ENCODE measurements at regions not wholly inside any gene's neighbourhood (a gene's known extent, or its start where the extent isn't known, plus 50 kb on each side); places are given as distances from the start of the nearest gene placed in this dataset.

- H2BK5ac ChIP-seq (ENCODE audit: low read length), result no peak overlapping the region
- H3K79me2 ChIP-seq (ENCODE audit: control insufficient read depth, insufficient read depth, low read length), result no peaks in the 10 kb centered on the region
- H2BK15ac ChIP-seq (replicated peaks; ENCODE audit: low read depth), result no peak overlapping the region
- H3K23ac ChIP-seq (ENCODE audit: low read length), result no peak overlapping the region
- H3K27me3 ChIP-seq (ENCODE audit: insufficient read depth, low read length, poor library complexity), result no peaks in the 10 kb centered on the region
- peaks cover 3% of the 10 kb centered on the region for H3K4me1 ChIP-seq (ENCODE audit: control insufficient read depth, low read depth, low read length)
- H3K36me3 ChIP-seq (ENCODE audit: control insufficient read depth, insufficient read depth, low read length), result no peaks in the 10 kb centered on the region
- H3K9ac ChIP-seq (ENCODE audit: low read length), result no peak overlapping the region
- DNase-seq, result no peak
- H2BK120ac ChIP-seq (ENCODE audit: low read depth, low read length), result no peak overlapping the region
- H3K56ac ChIP-seq (ENCODE audit: low read length), result no peak overlapping the region
- H3K4me2 ChIP-seq (ENCODE audit: low read length), result no peak overlapping the region
- H3K4ac ChIP-seq (ENCODE audit: low read depth, low read length), result no peak overlapping the region
- H3K27ac ChIP-seq (ENCODE audit: low read depth, low read length), result no peak overlapping the region
- no peaks in the 10 kb centered on the region for H3K79me1 ChIP-seq (ENCODE audit: low read length)
- no peak overlapping the region for H3K4me3 ChIP-seq (ENCODE audit: low read length)
- no peak overlapping the region for H4K5ac ChIP-seq (ENCODE audit: low read length)
- no peak overlapping the region for H2AK5ac ChIP-seq (ENCODE audit: low read length)
- no peak overlapping the region for H4K8ac ChIP-seq (ENCODE audit: low read depth, low read length)
- no CpG with 5 or more reads among the region's 1 CpG for WGBS (ENCODE audit: extremely low coverage, insufficient coverage, low lambda C conversion rate)
- no peak overlapping the region for H3K18ac ChIP-seq (ENCODE audit: low read length)
Measured at GRCh38 chr5:142447887-142448286, 123.1 kb upstream of the SPRY4 start.

DNA sequence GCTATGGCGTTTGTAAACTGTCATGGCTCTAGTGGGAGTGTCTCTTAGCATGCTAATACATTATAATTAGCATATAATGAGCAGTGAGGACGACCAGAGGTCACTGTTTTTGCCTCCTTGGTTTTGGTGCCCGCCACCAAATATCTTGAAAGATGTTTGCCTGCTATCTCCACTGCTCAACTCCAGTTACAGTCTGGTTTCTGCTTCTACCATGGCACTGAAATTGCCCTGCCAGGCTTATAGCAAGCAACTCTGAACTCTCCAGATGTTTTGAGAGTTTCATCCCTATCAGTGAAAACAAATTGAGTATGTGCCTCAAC is 122.1 kb upstream of the SPRY4 start:
- H2BK15ac ChIP-seq (replicated peaks; ENCODE audit: low read depth), result no peak overlapping the region
- H3K4me3 ChIP-seq (ENCODE audit: low read length), result no peak overlapping the region
- no peak overlapping the region for H3K9ac ChIP-seq (ENCODE audit: low read length)
- no peaks in the 10 kb centered on the region for H3K79me2 ChIP-seq (ENCODE audit: control insufficient read depth, insufficient read depth, low read length)
- H3K56ac ChIP-seq (ENCODE audit: low read length), result no peak overlapping the region
- H3K27me3 ChIP-seq (ENCODE audit: insufficient read depth, low read length, poor library complexity), result no peaks in the 10 kb centered on the region
- H4K8ac ChIP-seq (ENCODE audit: low read depth, low read length), result no peak overlapping the region
- H3K23ac ChIP-seq (ENCODE audit: low read length), result no peak overlapping the region
- H3K36me3 ChIP-seq (ENCODE audit: control insufficient read depth, insufficient read depth, low read length), result no peaks in the 10 kb centered on the region
- H3K27ac ChIP-seq (ENCODE audit: low read depth, low read length), result no peak overlapping the region
- no peak overlapping the region for H3K4me2 ChIP-seq (ENCODE audit: low read length)
- H3K4me1 ChIP-seq (ENCODE audit: control insufficient read depth, low read depth, low read length), result peaks cover 3% of the 10 kb centered on the region
- no peak overlapping the region for H3K4ac ChIP-seq (ENCODE audit: low read depth, low read length)
- no peaks in the 10 kb centered on the region for H3K79me1 ChIP-seq (ENCODE audit: low read length)
- peak overlapping the region; percentile 23 for H2BK120ac ChIP-seq (ENCODE audit: low read depth, low read length)
- no peak overlapping the region for H2BK5ac ChIP-seq (ENCODE audit: low read length)
- H3K18ac ChIP-seq (ENCODE audit: low read length), result no peak overlapping the region
- no peak overlapping the region for H4K5ac ChIP-seq (ENCODE audit: low read length)
- peak; percentile 78 for DNase-seq
- WGBS (ENCODE audit: extremely low coverage, insufficient coverage, low lambda C conversion rate), result no CpG with 5 or more reads among the region's 3 CpGs
- no peak overlapping the region for H2AK5ac ChIP-seq (ENCODE audit: low read length)

DNA sequence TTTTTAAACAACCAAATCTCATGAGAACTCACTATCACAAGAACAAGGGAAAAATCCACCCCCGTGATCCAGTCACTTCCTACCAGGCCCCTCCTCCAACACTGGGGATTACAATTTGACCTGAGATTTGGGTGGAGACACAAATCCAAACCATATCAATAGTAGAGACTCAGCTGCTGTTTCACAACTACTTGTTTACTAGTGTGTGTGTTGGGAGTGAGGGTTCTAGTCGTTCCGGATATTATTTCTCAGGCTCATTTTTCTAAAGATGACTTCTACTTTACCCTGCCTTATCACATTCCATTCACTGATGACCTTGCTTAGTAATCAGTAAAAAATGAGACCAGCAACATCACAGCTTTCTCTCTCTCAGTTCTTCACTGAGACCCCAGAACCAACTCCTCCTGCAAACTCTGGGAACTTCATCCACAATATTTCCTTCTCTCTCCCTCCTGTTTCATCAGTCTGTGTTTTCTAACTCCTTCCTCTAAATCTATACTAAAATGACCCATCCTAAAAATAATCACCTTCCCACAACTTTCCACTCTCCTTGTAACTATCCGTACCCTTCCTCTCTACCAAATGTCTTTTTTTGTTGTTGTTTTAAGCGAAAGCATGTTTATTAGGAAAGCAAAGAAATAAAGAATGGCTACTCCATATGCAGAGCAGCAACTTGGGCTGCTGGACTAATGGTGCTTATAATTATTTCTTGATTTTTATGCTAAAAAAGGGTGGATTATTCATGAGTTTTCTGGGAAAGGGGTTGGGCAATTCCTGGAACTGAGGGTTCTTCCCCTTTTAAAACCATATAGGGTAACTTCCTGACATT is 121.5 kb upstream of the SPRY4 start:
- H3K36me3 ChIP-seq (ENCODE audit: control insufficient read depth, insufficient read depth, low read length), result no peaks in the 10 kb centered on the region
- no peak overlapping the region for H4K8ac ChIP-seq (ENCODE audit: low read depth, low read length)
- no peak overlapping the region for H3K18ac ChIP-seq (ENCODE audit: low read length)
- WGBS (ENCODE audit: extremely low coverage, insufficient coverage, low lambda C conversion rate), result 100% methylated on average over 1 of the region's 5 CpGs
- H3K4ac ChIP-seq (ENCODE audit: low read depth, low read length), result no peak overlapping the region
- no peak overlapping the region for H4K5ac ChIP-seq (ENCODE audit: low read length)
- H2BK5ac ChIP-seq (ENCODE audit: low read length), result no peak overlapping the region
- H3K4me2 ChIP-seq (ENCODE audit: low read length), result no peak overlapping the region
- peak; percentile 76 for DNase-seq
- no peaks in the 10 kb centered on the region for H3K79me2 ChIP-seq (ENCODE audit: control insufficient read depth, insufficient read depth, low read length)
- peak overlapping the region; percentile 38 for H3K56ac ChIP-seq (ENCODE audit: low read length)
- no peak overlapping the region for H3K23ac ChIP-seq (ENCODE audit: low read length)
- no peak overlapping the region for H3K4me3 ChIP-seq (ENCODE audit: low read length)
- H3K79me1 ChIP-seq (ENCODE audit: low read length), result no peaks in the 10 kb centered on the region
- no peak overlapping the region for H2AK5ac ChIP-seq (ENCODE audit: low read length)
- H3K4me1 ChIP-seq (ENCODE audit: control insufficient read depth, low read depth, low read length), result peaks cover 3% of the 10 kb centered on the region
- H3K27me3 ChIP-seq (ENCODE audit: insufficient read depth, low read length, poor library complexity), result no peaks in the 10 kb centered on the region
- H3K9ac ChIP-seq (ENCODE audit: low read length), result no peak overlapping the region
- H2BK120ac ChIP-seq (ENCODE audit: low read depth, low read length), result no peak overlapping the region
- no peak overlapping the region for H3K27ac ChIP-seq (ENCODE audit: low read depth, low read length)
- no peak overlapping the region for H2BK15ac ChIP-seq (replicated peaks; ENCODE audit: low read depth)

DNA sequence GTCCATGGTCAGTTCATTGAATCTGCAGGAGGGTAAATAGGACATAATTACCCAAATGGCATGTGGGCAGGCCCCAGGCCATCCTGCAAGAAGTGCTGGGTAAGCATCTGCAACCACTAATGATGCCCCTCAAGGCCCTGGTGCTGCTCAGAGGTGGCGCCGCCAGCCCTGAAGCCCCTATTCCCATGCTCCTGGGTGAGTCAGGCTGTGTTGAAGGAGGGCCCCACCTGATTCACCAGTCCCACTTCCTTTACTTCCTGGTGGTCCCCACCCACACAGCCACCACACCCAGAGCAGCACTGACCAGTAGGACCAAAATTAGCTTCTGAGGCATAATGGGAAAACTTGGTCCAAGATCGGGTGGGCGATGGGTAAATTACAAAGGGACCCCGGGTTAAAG is 120.4 kb upstream of the SPRY4 start:
- Histone ChIP-seq H3K36me3 (ENCODE audit: control insufficient read depth, insufficient read depth, low read length) (no peaks in the 10 kb centered on the region), H3K4me2 (ENCODE audit: low read length) (no peak overlapping the region), H3K27ac (ENCODE audit: low read depth, low read length) (no peak overlapping the region), H3K27me3 (ENCODE audit: insufficient read depth, low read length, poor library complexity) (no peaks in the 10 kb centered on the region), H3K18ac (ENCODE audit: low read length) (peak overlapping the region; percentile 35), H2BK5ac (ENCODE audit: low read length) (no peak overlapping the region), H3K56ac (ENCODE audit: low read length) (no peak overlapping the region), H3K79me2 (ENCODE audit: control insufficient read depth, insufficient read depth, low read length) (no peaks in the 10 kb centered on the region), H2AK5ac (ENCODE audit: low read length) (peak overlapping the region; percentile 27), H4K5ac (ENCODE audit: low read length) (no peak overlapping the region), H4K8ac (ENCODE audit: low read depth, low read length) (no peak overlapping the region), H3K4ac (ENCODE audit: low read depth, low read length) (peak overlapping the region; percentile 49), H3K23ac (ENCODE audit: low read length) (no peak overlapping the region), H3K79me1 (ENCODE audit: low read length) (no peaks in the 10 kb centered on the region), H3K4me1 (ENCODE audit: control insufficient read depth, low read depth, low read length) (peaks cover 3% of the 10 kb centered on the region), H2BK15ac (replicated peaks; ENCODE audit: low read depth) (no peak overlapping the region), H2BK120ac (ENCODE audit: low read depth, low read length) (no peak overlapping the region), H3K9ac (ENCODE audit: low read length) (no peak overlapping the region), H3K4me3 (ENCODE audit: low read length) (no peak overlapping the region)
- no peak for DNase-seq
- no CpG with 5 or more reads among the region's 5 CpGs for WGBS (ENCODE audit: extremely low coverage, insufficient coverage, low lambda C conversion rate)

DNA sequence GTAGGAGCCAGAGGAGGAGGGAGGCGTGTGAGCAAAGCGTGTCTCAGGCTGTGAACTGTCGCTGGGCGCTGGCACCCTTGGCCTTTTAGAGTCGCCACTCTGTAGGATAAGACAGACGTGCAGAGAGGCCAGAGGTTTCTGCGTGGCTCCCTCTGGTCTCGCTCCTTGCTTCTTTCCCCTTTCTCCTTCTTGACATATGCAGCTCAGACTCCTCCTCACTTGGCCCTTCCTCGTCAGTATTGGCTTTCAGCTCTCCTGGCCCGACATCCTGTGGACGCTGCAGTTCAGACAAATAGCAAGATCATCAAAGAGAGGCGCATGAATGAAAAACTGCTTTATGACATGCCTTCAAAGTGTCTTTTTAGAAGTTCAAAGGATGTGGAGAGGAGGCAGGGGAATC is 116.8 kb upstream of the SPRY4 start:
- Histone ChIP-seq H3K23ac (ENCODE audit: low read length) (no peak overlapping the region), H3K79me2 (ENCODE audit: control insufficient read depth, insufficient read depth, low read length) (no peaks in the 10 kb centered on the region), H3K4me2 (ENCODE audit: low read length) (no peak overlapping the region), H3K27me3 (ENCODE audit: insufficient read depth, low read length, poor library complexity) (no peaks in the 10 kb centered on the region), H3K18ac (ENCODE audit: low read length) (no peak overlapping the region), H3K4ac (ENCODE audit: low read depth, low read length) (no peak overlapping the region), H2BK15ac (replicated peaks; ENCODE audit: low read depth) (no peak overlapping the region), H3K27ac (ENCODE audit: low read depth, low read length) (no peak overlapping the region), H3K4me3 (ENCODE audit: low read length) (no peak overlapping the region), H4K5ac (ENCODE audit: low read length) (no peak overlapping the region), H2BK5ac (ENCODE audit: low read length) (no peak overlapping the region), H3K9ac (ENCODE audit: low read length) (no peak overlapping the region), H2BK120ac (ENCODE audit: low read depth, low read length) (no peak overlapping the region), H3K79me1 (ENCODE audit: low read length) (no peaks in the 10 kb centered on the region), H3K36me3 (ENCODE audit: control insufficient read depth, insufficient read depth, low read length) (no peaks in the 10 kb centered on the region), H2AK5ac (ENCODE audit: low read length) (no peak overlapping the region), H3K56ac (ENCODE audit: low read length) (peak overlapping the region; percentile 58), H4K8ac (ENCODE audit: low read depth, low read length) (no peak overlapping the region), H3K4me1 (ENCODE audit: control insufficient read depth, low read depth, low read length) (peaks cover 6% of the 10 kb centered on the region)
- no peak for DNase-seq
- WGBS (ENCODE audit: extremely low coverage, insufficient coverage, low lambda C conversion rate), result no CpG with 5 or more reads among the region's 12 CpGs

All from mesendoderm (in vitro differentiated cells).